HG03103 (cell line): ENCODE measurements at regions not wholly inside any gene's neighbourhood (a gene's known extent, or its start where the extent isn't known, plus 50 kb on each side); places are given as distances from the start of the nearest gene placed in this dataset.
"Not testable (repeated sequence)": the region's sequence is repeated elsewhere in the genome, so short reads cannot be mapped to it uniquely, and the experiment has no call there.

Experiments
- ATAC-seq: cut with Tn5 transposase; IDR thresholded peaks from one replicate; pipeline ENCODE4 v1.9.1; 2021; ENCODE audit warnings: low read depth; ENCODE audit not compliant: unreplicated experiment

GRCh38 chr3:6753536-6753935, 107.4 kb upstream of the GRM7 start:
- ATAC-seq = no peak

GRCh38 chr3:6769532-6770396, 91.2 kb upstream of the GRM7 start:
- ATAC-seq = not testable (repeated sequence)

GRCh38 chr3:6770397-6770690, 90.6 kb upstream of the GRM7 start:
- ATAC-seq = no peak

- no peak for ATAC-seq
These were observed 89.7 kb upstream of the GRM7 start for GRCh38 chr3:6771171-6771570.

- ATAC-seq = no peak
These were observed 81.8 kb upstream of the GRM7 start for GRCh38 chr3:6779140-6779539.

GRCh38 chr3:6781092-6781491, 79.8 kb upstream of the GRM7 start:
- ATAC-seq = no peak

- ATAC-seq = no peak
These were observed 75.2 kb upstream of the GRM7 start for GRCh38 chr3:6785726-6786125.

GRCh38 chr3:6791161-6791560, 69.8 kb upstream of the GRM7 start:
- ATAC-seq = no peak

- ATAC-seq = peak; percentile 90
These were observed 61.5 kb upstream of the GRM7 start for GRCh38 chr3:6799264-6799915.

- ATAC-seq = no peak
These were observed 57.3 kb upstream of the GRM7 start for GRCh38 chr3:6803619-6804018.

GRCh38 chr3:6805236-6805635, 55.7 kb upstream of the GRM7 start:
- ATAC-seq = no peak

- ATAC-seq = no peak
These were observed 53.9 kb upstream of the GRM7 start for GRCh38 chr3:6806991-6807390.

- ATAC-seq = no peak
These were observed 52.8 kb upstream of the GRM7 start for GRCh38 chr3:6807967-6808588.

- ATAC-seq = no peak
These were observed 51.6 kb upstream of the GRM7 start for GRCh38 chr3:6809349-6809748.
